Midbrain (tissue), 1 donor: ENCODE measurements at regions not wholly inside any gene's neighbourhood (a gene's known extent, or its start where the extent isn't known, plus 50 kb on each side); places are given as distances from the start of the nearest gene placed in this dataset.
"Not testable (repeated sequence)": the region's sequence is repeated elsewhere in the genome, so short reads cannot be mapped to it uniquely, and the experiment has no call there.

ENCODE experiments used
- DNase-seq: peaks from one replicate; lab custom pipeline; 2025; lab: John Stamatoyannopoulos, UW

DNA sequence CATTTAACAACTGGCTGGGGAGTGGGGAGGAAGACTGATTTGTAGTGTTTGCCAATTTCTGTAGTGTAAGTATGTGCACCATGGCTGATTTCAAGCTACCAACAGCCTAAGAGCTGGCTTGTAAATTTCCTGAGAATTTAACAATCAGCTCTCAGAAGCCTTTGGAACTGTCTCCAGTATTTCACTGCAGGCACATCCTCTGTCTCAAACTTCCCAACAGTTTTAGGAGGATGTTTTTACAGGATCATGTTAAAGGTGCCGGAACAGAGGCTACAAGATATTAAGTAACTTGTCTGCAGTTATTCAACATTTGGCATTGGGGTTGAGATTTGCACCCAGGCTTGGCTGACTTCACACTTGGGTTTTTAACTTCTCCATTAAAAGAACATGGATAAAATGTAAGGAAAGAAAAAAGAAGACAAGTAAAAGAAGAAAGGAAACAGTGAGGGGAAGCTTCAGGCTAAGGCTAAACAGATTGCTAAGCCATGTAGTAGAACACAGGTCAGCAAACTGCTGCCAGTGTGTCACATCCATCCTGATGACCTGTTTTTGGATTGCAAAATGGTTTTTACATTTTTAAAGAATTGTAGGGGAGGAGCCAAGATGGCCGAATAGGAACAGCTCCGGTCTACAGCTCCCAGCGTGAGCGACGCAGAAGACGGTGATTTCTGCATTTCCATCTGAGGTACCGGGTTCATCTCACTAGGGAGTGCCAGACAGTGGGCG lies 204.8 kb upstream of the SESN3 start:
- DNase-seq, result no peak

DNA sequence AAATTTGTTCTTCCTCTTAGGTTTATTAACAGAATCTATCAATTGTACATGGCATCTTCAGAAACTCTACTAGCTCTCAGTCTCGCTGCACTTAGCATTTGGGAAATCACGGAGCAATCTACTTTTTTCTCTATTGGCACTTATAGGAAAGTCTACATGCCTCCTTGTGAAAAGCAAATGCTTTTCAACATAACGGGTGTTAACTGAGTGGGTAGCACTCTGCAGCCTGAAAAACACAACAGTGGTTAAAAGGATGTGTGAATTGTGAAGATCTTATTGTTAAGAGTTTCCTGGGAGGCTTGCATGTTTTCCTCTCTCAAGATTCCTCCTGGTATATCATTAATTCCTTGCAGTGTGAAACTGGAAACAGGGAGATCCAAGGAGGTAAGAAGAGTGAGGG lies 204.2 kb upstream of the SESN3 start:
- no peak for DNase-seq

DNA sequence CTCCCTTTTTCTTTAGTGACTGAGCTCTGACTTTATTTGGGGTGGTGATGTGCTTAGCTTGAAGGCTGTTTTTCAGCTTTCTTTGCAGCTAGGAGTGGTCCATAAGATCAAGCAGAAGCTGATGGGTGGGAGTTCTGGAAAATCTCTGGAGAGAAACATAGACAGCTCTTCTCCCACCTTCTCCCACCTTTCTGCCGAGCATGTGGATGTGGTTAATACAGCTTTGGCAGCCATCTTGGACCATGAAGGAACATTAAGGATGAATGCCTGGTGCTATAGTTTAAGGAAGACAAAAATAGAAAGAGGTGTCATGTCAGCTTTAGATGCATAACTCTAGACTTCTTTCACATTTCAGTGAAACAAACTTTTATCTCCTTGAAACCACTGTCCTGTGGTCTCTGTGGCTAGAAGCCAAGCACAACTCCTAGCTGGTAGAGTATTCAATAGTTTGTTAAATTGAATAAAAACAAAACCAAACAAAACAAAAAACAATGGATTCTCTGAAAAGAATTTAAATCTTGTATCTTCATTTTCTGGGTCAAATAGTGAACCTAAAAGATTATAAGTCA lies 203.6 kb upstream of the SESN3 start:
- DNase-seq, result no peak

DNA sequence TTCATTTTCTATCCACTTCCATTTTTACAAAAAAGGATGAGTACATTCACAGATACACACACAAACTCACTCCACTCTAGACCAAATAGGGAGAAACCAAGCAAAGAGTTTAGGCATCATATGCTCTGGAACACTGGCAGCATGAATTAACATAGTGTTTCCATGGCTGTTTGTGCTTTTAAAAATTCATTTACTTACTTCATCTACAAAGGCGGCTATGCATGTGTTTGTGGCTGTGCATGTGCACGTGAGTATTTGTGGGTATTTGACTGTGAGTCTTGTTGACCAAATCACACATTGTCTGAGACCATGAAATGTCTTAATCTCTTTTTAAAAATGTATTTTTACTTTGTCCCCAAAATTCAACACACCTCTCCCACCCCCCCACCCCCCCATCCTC lies 203.0 kb upstream of the SESN3 start:
- no peak for DNase-seq

DNA sequence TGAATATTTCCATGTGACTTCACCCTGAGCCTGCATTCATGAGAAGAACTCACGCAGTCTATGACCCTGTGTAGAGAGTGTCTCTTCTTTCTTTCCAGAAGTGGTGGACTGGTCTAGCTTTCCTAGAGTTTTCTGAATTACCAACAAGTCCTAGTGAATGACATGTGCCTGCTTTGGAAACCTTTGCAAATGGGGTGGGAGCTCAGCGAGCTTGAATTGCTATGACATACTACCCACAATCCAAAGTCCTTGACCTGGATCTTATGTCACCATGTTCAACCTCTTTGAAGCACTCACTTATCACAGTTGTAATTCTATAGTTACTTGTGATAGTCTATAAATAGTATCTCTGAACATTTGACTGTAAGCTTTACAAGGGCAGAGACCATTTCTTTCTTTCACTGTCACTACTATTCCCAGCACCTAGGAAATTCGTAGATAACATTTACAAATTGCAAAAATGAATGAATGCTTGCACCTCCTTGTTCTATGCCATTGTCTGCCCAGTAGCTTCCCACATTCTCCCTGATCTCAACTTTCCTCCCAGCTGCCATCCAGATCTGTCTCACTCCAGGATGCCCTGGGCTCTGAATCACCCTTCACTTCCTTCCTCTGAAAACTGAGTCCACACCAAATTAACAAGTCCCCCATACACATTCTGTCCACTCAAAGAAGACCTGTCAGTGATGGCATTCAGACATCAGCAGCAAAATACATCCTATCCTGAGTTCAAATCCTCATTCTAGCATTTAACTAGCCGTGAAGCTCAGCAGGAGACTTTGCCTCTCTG lies 201.9 kb upstream of the SESN3 start:
- DNase-seq, result no peak

DNA sequence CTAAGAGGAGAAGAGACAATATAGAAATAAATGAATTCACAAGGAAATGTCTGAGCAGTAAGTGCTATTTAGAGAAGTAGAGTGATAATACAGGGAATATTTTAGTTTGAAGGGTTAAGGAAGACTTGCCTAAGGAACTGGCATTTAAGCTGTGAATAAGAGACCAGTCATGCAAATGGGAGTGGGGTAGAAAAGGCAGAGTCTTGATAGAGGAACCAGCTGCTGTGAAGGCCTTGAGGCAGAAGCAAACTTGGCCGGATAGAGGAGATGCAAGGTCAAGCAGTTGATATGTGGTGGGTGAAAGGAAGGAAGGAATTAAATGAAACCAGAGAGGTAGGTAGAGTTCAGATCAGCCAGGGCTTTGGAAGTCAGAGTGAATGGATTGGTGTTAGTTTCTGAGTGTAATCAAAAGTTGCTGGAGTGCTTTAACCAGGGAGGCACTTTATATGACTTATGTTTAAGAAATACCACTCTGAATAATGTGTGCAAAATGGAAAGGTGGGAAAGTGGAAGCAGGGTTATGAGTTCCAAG lies 198.4 kb upstream of the SESN3 start:
- DNase-seq, result no peak

GRCh38 chr11:95426823-95427462 lies 195.9 kb upstream of the SESN3 start:
- no peak for DNase-seq

DNA sequence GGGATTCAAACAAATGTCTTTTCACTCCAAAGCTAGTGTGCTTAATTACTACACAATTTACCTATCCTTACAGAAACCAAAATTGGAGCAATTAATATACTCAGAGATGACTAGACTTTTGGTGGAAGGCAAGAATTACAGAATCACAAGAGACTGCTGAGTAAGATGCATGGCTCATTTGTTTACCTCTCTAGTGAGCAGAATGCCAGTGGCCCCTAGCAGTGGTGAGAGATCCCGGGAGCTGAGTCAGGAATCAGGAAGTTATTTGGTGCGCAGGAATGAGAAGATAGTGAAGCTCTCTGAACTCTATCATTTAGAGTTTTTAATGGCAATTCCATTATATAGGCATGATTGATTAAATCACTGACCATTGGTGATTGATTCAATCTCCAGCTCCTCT lies 188.9 kb upstream of the SESN3 start:
- no peak for DNase-seq

GRCh38 chr11:95418916-95419315 lies 187.9 kb upstream of the SESN3 start:
- DNase-seq, result no peak

- DNase-seq, result no peak
Measured at GRCh38 chr11:95417832-95418231, 186.8 kb upstream of the SESN3 start.

DNA sequence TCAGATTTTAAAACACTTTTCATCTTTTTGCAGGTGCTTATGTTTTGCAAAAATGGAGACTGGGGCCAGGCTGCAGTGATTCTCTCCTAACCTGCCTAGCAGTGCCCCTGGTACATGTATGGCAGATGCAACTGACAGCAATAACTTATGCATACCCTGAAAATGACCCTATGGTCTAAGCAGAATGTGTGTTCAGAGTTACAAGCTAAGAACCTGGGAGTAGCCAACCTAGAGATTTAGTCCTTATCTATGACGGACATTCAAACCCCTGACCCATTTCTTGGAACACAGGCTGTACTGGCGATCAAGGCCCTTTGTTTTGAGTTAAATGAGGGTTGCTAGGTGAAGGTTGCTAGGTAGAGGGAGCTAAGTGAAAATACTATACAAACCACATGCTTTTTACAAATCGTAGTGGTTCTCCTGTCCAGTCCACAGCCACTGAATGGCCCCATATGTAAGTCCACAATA lies 184.9 kb upstream of the SESN3 start:
- DNase-seq, result no peak

DNA sequence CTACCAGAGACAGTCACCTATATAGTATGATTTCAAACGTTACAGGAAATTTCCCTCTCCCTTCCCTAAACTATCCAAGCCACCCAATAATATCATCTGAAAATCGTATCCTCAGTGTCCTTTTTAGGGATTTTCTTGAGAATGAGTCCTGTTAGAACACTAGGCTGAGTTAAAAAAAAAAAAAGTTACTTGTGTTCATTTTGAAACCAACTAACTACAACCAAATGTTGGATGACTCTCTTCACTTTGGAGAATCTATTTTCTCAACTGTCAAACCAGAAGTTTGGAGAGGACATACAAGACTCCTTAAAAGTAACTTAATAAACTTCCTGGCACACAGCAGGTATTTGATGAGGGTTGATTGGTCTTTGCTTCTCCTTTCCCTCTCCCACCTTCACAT lies 183.2 kb upstream of the SESN3 start:
- DNase-seq, result no peak

- no peak for DNase-seq
Measured at GRCh38 chr11:95413761-95414160, 182.8 kb upstream of the SESN3 start.

- DNase-seq, result no peak
Measured at GRCh38 chr11:95413021-95413420, 182.0 kb upstream of the SESN3 start.

DNA sequence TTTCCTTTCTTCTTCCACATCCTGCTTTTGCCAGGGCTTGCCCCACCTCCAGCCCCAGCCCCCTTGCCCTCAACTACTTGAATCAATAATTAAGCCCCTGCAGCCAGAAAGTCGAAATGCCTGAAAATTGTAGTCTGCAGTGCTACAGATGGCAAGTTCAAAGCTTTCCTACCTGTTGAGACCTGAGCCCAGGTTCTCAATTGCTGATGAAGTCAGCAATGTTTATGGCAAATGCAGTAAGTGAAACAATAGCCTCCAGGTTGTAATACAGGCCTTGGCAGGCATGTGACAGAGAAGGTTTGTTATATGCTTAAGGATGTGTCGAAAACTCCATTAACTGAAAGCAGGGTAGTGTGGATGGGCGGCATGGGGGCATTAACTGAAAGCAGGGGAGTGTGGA lies 181.1 kb upstream of the SESN3 start:
- DNase-seq, result no peak

GRCh38 chr11:95410707-95411106 lies 179.7 kb upstream of the SESN3 start:
- not testable (repeated sequence) for DNase-seq

- DNase-seq, result no peak
Measured at GRCh38 chr11:95406271-95406670, 175.3 kb upstream of the SESN3 start.

GRCh38 chr11:95404370-95404769 lies 173.4 kb upstream of the SESN3 start:
- no peak for DNase-seq

DNA sequence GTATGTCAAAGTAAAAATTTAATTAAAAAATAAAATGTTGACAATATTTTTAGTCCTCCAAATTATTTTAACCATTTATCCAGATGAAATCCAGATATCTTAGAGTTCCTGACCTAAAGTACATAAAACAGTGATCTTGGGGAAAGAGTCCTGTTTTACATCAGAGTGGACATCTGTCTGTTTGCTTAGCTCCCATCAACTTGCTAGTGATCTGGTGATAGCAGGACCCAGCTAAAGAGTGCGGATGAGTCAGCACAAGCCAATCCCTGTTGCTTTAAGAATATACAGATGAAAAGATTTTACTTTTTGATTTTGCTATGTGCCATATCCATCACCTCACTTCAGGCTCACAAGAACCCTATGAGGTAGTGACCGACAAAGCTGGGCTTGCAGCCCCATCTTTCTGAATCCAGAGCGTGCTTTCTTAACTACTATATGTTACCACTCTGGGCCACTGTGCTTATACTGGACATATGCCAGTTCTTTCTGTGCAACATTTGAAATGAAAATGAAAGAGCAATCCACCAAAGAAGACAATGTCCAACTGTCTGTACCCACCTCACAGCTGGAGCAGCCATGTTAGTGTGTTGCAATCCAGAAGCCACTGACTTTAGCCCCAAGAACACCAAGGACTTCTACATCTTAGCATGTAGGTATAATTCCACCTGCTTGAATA lies 167.6 kb upstream of the SESN3 start:
- DNase-seq, result no peak

- DNase-seq, result no peak
Measured at GRCh38 chr11:95392644-95393043, 161.6 kb upstream of the SESN3 start.

GRCh38 chr11:95389427-95389826 lies 158.4 kb upstream of the SESN3 start:
- DNase-seq, result no peak

GRCh38 chr11:95388086-95388485 lies 157.1 kb upstream of the SESN3 start:
- DNase-seq, result no peak
